GM21528 (cell line): ENCODE measurements at regions not wholly inside any gene's neighbourhood (a gene's known extent, or its start where the extent isn't known, plus 50 kb on each side); places are given as distances from the start of the nearest gene placed in this dataset.
"Not testable (repeated sequence)": the region's sequence is repeated elsewhere in the genome, so short reads cannot be mapped to it uniquely, and the experiment has no call there.

ENCODE experiments used
- ATAC-seq: cut with Tn5 transposase; IDR thresholded peaks from one replicate; pipeline ENCODE4 v1.9.1; 2021; ENCODE audit warnings: mild to moderate bottlenecking, moderate library complexity; ENCODE audit not compliant: unreplicated experiment, low FRiP score

GRCh38 chr2:155622443-155622842, 710.1 kb downstream of the NR4A2 start:
- no peak for ATAC-seq

GRCh38 chr2:155600914-155601760, 731.4 kb downstream of the NR4A2 start:
- no peak for ATAC-seq

- ATAC-seq = no peak
Measured at GRCh38 chr2:155600296-155600695, 732.2 kb downstream of the NR4A2 start.

- ATAC-seq = no peak
Measured at GRCh38 chr2:155599834-155600233, 732.7 kb downstream of the NR4A2 start.

- no peak for ATAC-seq
Measured at GRCh38 chr2:155583674-155584195, 748.8 kb downstream of the NR4A2 start.

- ATAC-seq = no peak
Measured at GRCh38 chr2:155574941-155575340, 757.6 kb downstream of the NR4A2 start.

GRCh38 chr2:155547571-155547970, 785.0 kb downstream of the NR4A2 start:
- ATAC-seq = no peak

- ATAC-seq = no peak
Measured at GRCh38 chr2:155546721-155547555, 785.6 kb downstream of the NR4A2 start.

- not testable (repeated sequence) for ATAC-seq
Measured at GRCh38 chr2:155539028-155539427, 793.5 kb downstream of the NR4A2 start.

- no peak for ATAC-seq
Measured at GRCh38 chr2:155528034-155528433, 804.5 kb downstream of the NR4A2 start.

- ATAC-seq = no peak
Measured at GRCh38 chr2:155525199-155525598, 807.3 kb downstream of the NR4A2 start.

- ATAC-seq = no peak
Measured at GRCh38 chr2:155519529-155520130, 812.9 kb downstream of the NR4A2 start.

GRCh38 chr2:155518094-155518493, 814.4 kb downstream of the NR4A2 start:
- no peak for ATAC-seq

GRCh38 chr2:155517362-155517761, 815.2 kb downstream of the NR4A2 start:
- ATAC-seq = no peak

- ATAC-seq = no peak
Measured at GRCh38 chr2:155513248-155513647, 814.8 kb downstream of the KCNJ3 start.

- no peak for ATAC-seq
Measured at GRCh38 chr2:155502766-155503165, 804.3 kb downstream of the KCNJ3 start.

GRCh38 chr2:155498106-155498505, 799.6 kb downstream of the KCNJ3 start:
- no peak for ATAC-seq

GRCh38 chr2:155494744-155495143, 796.2 kb downstream of the KCNJ3 start:
- ATAC-seq = no peak

GRCh38 chr2:155485141-155485842, 786.8 kb downstream of the KCNJ3 start:
- no peak for ATAC-seq

- no peak for ATAC-seq
Measured at GRCh38 chr2:155481141-155481540, 782.6 kb downstream of the KCNJ3 start.
